Sigmoid colon (tissue), 4 donors: ENCODE measurements at regions not wholly inside any gene's neighbourhood (a gene's known extent, or its start where the extent isn't known, plus 50 kb on each side); places are given as distances from the start of the nearest gene placed in this dataset.

Source experiments
- CTCF ChIP-seq, 4 experiments: fragments of 450-650 bp in 3 of 4; fragments of 200-600 bp in 1 of 4; IDR thresholded peaks; one replicate each; pipeline ENCODE4 v1.5.1; 2016 to 2019; ENCODE audit warnings: antibody characterized with exemption in 4 of 4, mild to moderate bottlenecking in 3 of 4, moderate library complexity in 2 of 4
- POLR2AphosphoS5 ChIP-seq, 4 donors: sonication (generic); formaldehyde crosslinking; IDR thresholded peaks; one replicate each; pipeline ENCODE4 v1.6.1; 2017; ENCODE audit warnings: antibody characterized with exemption in 4 of 4

- no peak for TF ChIP-seq POLR2AphosphoS5 (IDR thresholded peaks at IDR 0.05)
- TF ChIP-seq CTCF (IDR thresholded peaks at IDR 0.05), result no peak
These were observed 294.1 kb downstream of the GLRX3 start for GRCh38 chr10:130430291-130430690.
